BJ (cell line): ENCODE measurements at regions not wholly inside any gene's neighbourhood (a gene's known extent, or its start where the extent isn't known, plus 50 kb on each side); places are given as distances from the start of the nearest gene placed in this dataset.

ENCODE experiments used
- CTCF ChIA-PET: fragments of 350-600 bp; formaldehyde crosslinking; extraction: SDS; loops from one replicate; lab custom pipeline; 2021; ENCODE audit warnings: antibody characterized with exemption, inconsistent platforms; lab: Yijun Ruan, JAX
- POLR2A ChIA-PET: fragments of 300-600 bp; sonication (Branson Sonifier 250); formaldehyde crosslinking; extraction: SDS; loops from one replicate; lab custom pipeline; 2021; ENCODE audit warnings: antibody characterized with exemption; lab: Charles Lee
- DNase-seq: peaks from one replicate; pipeline ENCODE4 v3.0.0-alpha.2; 2011; ENCODE audit warnings: low read depth
- H3K27me3 ChIP-seq: 2 replicates; pipeline ENCODE4 v1.6.0; 2011; ENCODE audit warnings: low read length; ENCODE audit not compliant: control insufficient read depth, insufficient read depth
- H3K36me3 ChIP-seq: 2 replicates; pipeline ENCODE4 v1.5.1; 2011; ENCODE audit warnings: low read length; ENCODE audit not compliant: control insufficient read depth, insufficient read depth
- H3K4me3 ChIP-seq: 2 replicates; pipeline ENCODE4 v1.5.1; 2011; ENCODE audit warnings: low read depth, mild to moderate bottlenecking, control low read depth, low read length
- TF ChIP-seq, protein P1 (sequence below): IDR thresholded peaks from 2 replicates; pipeline ENCODE4 v1.5.1; 2011; ENCODE audit warnings: low read depth, mild to moderate bottlenecking, control low read depth, inconsistent platforms, low read length, moderate library complexity; ENCODE audit not compliant: insufficient read depth

DNA sequence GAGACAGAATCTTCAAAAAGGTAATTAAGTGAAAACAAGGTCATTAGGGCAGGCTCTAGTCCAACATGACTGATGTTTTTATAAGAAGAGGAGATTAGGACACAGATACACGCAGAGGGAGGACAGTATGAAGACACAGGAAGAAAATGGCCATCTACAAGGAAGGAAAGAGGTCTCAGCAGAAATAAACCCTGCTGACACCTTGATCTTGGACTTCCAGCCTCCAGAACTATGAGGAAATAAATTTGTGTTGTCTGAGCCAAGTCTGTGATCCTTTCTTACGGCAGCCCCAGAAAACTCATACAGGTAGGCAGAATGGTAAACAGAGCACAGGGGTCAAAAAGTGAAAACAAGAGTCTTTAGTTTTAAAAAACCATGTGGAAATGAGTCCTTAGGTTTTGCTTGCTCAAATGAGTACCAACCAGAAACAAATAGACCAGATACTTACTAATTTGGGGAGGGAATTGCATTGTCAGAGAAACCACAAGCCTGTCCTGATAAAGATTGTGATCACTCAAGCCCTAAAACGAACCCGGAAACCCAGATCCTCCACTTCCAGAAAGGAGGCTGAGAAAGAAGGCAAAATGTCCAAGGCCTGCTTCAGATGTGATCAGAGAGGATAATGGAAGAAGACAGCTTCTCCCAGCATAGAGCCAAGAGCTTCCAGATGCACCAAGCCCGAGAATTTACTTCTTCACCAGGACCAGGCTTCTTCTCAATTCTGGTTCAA is 93.9 kb downstream of the DUSP6 start:
- TF ChIP-seq, protein P1, sequence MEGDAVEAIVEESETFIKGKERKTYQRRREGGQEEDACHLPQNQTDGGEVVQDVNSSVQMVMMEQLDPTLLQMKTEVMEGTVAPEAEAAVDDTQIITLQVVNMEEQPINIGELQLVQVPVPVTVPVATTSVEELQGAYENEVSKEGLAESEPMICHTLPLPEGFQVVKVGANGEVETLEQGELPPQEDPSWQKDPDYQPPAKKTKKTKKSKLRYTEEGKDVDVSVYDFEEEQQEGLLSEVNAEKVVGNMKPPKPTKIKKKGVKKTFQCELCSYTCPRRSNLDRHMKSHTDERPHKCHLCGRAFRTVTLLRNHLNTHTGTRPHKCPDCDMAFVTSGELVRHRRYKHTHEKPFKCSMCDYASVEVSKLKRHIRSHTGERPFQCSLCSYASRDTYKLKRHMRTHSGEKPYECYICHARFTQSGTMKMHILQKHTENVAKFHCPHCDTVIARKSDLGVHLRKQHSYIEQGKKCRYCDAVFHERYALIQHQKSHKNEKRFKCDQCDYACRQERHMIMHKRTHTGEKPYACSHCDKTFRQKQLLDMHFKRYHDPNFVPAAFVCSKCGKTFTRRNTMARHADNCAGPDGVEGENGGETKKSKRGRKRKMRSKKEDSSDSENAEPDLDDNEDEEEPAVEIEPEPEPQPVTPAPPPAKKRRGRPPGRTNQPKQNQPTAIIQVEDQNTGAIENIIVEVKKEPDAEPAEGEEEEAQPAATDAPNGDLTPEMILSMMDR: no peak
- no peaks in the 10 kb centered on the region for H3K36me3 ChIP-seq
- POLR2A ChIA-PET: no interaction called here
- H3K4me3 ChIP-seq: no peak overlapping the region
- DNase-seq: no peak
- CTCF ChIA-PET: no interaction called here
- no peaks in the 10 kb centered on the region for H3K27me3 ChIP-seq

DNA sequence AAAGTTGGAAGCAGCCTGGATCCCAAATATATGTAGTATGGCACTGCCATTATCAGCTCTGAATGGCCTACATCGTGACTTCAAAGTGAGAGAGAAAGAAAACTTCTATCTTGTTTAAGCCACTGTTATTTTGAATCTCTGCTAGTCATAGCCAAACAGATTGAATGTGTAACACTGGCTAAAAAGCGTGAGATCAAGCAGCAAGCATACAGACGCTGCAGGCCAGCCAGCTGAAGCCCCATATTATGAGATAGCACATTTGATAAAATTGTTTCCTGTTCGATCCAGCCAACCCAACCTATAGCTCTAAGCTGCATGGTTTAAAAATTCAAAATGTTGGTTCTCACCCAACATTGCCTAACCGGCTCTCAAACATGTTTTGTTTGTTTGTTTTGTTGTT is 95.0 kb downstream of the DUSP6 start:
- ChIA-PET POLR2A (no interaction called here), CTCF (interaction anchor here (0.6 kb wide), 1 partner anchor 46 kb away, joined by 3 read pairs; no protein-coding TSS in a partner anchor)
- H3K36me3 ChIP-seq: no peaks in the 10 kb centered on the region
- no peak for DNase-seq
- no peak overlapping the region for H3K4me3 ChIP-seq
- H3K27me3 ChIP-seq: no peaks in the 10 kb centered on the region
- TF ChIP-seq, protein P1: no peak

DNA sequence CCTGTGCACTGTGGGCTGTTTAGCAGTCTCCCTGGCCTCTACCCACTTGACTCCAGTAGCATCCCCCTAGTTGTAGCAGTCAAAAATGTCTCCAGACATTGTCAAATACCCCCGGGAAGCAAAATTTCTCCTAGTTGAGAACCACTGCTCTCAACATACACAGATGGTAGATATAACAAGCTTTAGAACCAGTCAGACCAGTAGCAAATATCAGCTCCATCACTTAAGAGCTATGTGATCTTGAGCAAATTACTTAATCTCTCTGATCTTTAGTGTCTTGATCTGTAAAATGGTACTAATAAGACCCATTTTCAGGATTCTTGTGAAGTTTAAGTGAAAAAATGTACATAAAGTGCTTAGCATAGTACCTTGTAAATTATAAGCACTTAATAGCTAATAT is 96.2 kb downstream of the DUSP6 start:
- no peak overlapping the region for H3K4me3 ChIP-seq
- ChIA-PET POLR2A (no interaction called here), CTCF (interaction anchor here (0.9 kb wide), 1 partner anchor 15 kb away, joined by 3 read pairs; no protein-coding TSS in a partner anchor)
- H3K36me3 ChIP-seq: no peaks in the 10 kb centered on the region
- TF ChIP-seq, protein P1: no peak
- no peaks in the 10 kb centered on the region for H3K27me3 ChIP-seq
- DNase-seq: no peak

DNA sequence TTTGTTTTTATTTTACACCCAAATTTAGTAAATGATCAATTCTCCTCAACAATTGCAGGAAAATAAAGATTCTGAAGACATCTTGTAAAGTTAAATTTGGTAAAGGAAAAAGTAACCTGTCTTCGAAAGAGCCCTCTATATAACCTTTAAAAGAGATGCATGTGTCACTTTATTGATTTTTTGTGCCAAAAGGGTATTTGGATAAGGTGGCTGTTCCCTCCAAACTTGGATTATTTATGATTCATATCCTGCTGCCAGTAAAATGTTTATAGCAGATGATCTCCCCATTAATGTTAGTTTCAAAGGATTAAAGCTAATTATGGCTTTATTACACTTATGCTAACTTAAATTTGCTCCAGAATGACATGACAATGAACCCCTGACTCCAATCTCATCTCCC is 98.8 kb downstream of the DUSP6 start:
- no peaks in the 10 kb centered on the region for H3K27me3 ChIP-seq
- H3K36me3 ChIP-seq: no peaks in the 10 kb centered on the region
- CTCF ChIA-PET: no interaction called here
- POLR2A ChIA-PET: no interaction called here
- TF ChIP-seq, protein P1: no peak
- no peak overlapping the region for H3K4me3 ChIP-seq
- no peak for DNase-seq

DNA sequence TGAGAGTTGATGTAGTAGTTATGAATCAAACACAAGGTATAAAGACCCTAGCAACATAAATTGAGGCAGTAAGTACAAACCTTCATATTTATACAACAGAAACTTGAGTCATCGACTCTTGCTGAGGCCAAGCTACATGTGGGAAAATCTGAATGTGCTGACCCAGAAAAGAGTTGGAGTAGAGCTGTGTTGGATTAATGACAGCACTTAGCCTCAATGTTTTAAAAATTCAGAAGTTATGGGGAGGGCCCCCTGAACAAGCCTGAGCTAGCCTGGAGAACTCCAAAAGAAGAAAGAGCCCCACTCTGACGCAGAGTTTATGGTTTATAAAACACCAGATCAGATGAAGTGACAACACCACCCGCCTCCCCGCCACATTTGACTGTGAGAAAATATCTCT is 100.0 kb downstream of the DUSP6 start:
- H3K4me3 ChIP-seq: no peak overlapping the region
- no peak for DNase-seq
- no peaks in the 10 kb centered on the region for H3K27me3 ChIP-seq
- ChIA-PET POLR2A (no interaction called here), CTCF (interaction anchor here (0.6 to 1.5 kb wide), 3 partner anchors 10 to 200 kb away, joined by 3 to 5 read pairs (median 3); no protein-coding TSS in a partner anchor)
- H3K36me3 ChIP-seq: no peaks in the 10 kb centered on the region
- TF ChIP-seq, protein P1: no peak
